ENCODE measurements at regions not wholly inside any gene's neighbourhood (a gene's known extent, or its start where the extent isn't known, plus 50 kb on each side); places are given as distances from the start of the nearest gene placed in this dataset.
"Not testable (repeated sequence)": the region's sequence is repeated elsewhere in the genome, so short reads cannot be mapped to it uniquely, and the experiment has no call there.

GRCh38 chr2:220823590-220823989 is 748.5 kb downstream of the EPHA4 start:
- H3K27me3 ChIP-seq (ENCODE audit: control insufficient read depth, insufficient read depth, low read length); H3K36me3 ChIP-seq (ENCODE audit: control insufficient read depth, insufficient read depth, low read length); H3K4me3 ChIP-seq (ENCODE audit: low read depth, low read length); H3K9me3 ChIP-seq (ENCODE audit: control insufficient read depth, insufficient read depth, low read length); H3K4me1 ChIP-seq (ENCODE audit: control insufficient read depth, insufficient read depth, low read length); H3K9ac ChIP-seq (ENCODE audit: low read depth, low read length): not testable (repeated sequence)

- no peaks in the 10 kb centered on the region for H3K4me1 ChIP-seq (ENCODE audit: control insufficient read depth, insufficient read depth, low read length)
- H3K27me3 ChIP-seq (ENCODE audit: control insufficient read depth, insufficient read depth, low read length) = no peaks in the 10 kb centered on the region
- no peaks in the 10 kb centered on the region for H3K9me3 ChIP-seq (ENCODE audit: control insufficient read depth, insufficient read depth, low read length)
- no peak overlapping the region for H3K4me3 ChIP-seq (ENCODE audit: low read depth, low read length)
- no peaks in the 10 kb centered on the region for H3K36me3 ChIP-seq (ENCODE audit: control insufficient read depth, insufficient read depth, low read length)
- H3K9ac ChIP-seq (ENCODE audit: low read depth, low read length) = no peak overlapping the region
Measured at GRCh38 chr2:220833446-220833845, 738.7 kb downstream of the EPHA4 start.

GRCh38 chr2:220835583-220835982 is 736.5 kb downstream of the EPHA4 start:
- Histone ChIP-seq H3K9ac (ENCODE audit: low read depth, low read length) (no peak overlapping the region), H3K4me3 (ENCODE audit: low read depth, low read length) (no peak overlapping the region), H3K9me3 (ENCODE audit: control insufficient read depth, insufficient read depth, low read length) (no peaks in the 10 kb centered on the region), H3K36me3 (ENCODE audit: control insufficient read depth, insufficient read depth, low read length) (no peaks in the 10 kb centered on the region), H3K27me3 (ENCODE audit: control insufficient read depth, insufficient read depth, low read length) (no peaks in the 10 kb centered on the region), H3K4me1 (ENCODE audit: control insufficient read depth, insufficient read depth, low read length) (no peaks in the 10 kb centered on the region)

GRCh38 chr2:220837226-220837625 is 734.9 kb downstream of the EPHA4 start:
- H3K9me3 ChIP-seq (ENCODE audit: control insufficient read depth, insufficient read depth, low read length) = no peaks in the 10 kb centered on the region

GRCh38 chr2:220842901-220843665 is 729.0 kb downstream of the EPHA4 start:
- no peaks in the 10 kb centered on the region for H3K27me3 ChIP-seq (ENCODE audit: control insufficient read depth, insufficient read depth, low read length)
- H3K9me3 ChIP-seq (ENCODE audit: control insufficient read depth, insufficient read depth, low read length) = no peaks in the 10 kb centered on the region
- H3K4me1 ChIP-seq (ENCODE audit: control insufficient read depth, insufficient read depth, low read length) = no peaks in the 10 kb centered on the region
- no peak overlapping the region for H3K9ac ChIP-seq (ENCODE audit: low read depth, low read length)
- no peak overlapping the region for H3K4me3 ChIP-seq (ENCODE audit: low read depth, low read length)
- H3K36me3 ChIP-seq (ENCODE audit: control insufficient read depth, insufficient read depth, low read length) = no peaks in the 10 kb centered on the region

More at GRCh38 chr2:220837226-220837625, 734.9 kb downstream of the EPHA4 start:
- Histone ChIP-seq H3K4me3 (ENCODE audit: low read depth, low read length) (no peak overlapping the region), H3K36me3 (ENCODE audit: control insufficient read depth, insufficient read depth, low read length) (no peaks in the 10 kb centered on the region), H3K4me1 (ENCODE audit: control insufficient read depth, insufficient read depth, low read length) (no peaks in the 10 kb centered on the region), H3K27me3 (ENCODE audit: control insufficient read depth, insufficient read depth, low read length) (no peaks in the 10 kb centered on the region), H3K9ac (ENCODE audit: low read depth, low read length) (no peak overlapping the region)

- Histone ChIP-seq H3K9ac (ENCODE audit: low read depth, low read length) (no peak overlapping the region), H3K4me1 (ENCODE audit: control insufficient read depth, insufficient read depth, low read length) (no peaks in the 10 kb centered on the region), H3K36me3 (ENCODE audit: control insufficient read depth, insufficient read depth, low read length) (no peaks in the 10 kb centered on the region), H3K27me3 (ENCODE audit: control insufficient read depth, insufficient read depth, low read length) (no peaks in the 10 kb centered on the region), H3K4me3 (ENCODE audit: low read depth, low read length) (no peak overlapping the region), H3K9me3 (ENCODE audit: control insufficient read depth, insufficient read depth, low read length) (no peaks in the 10 kb centered on the region)
Measured at GRCh38 chr2:220845766-220846273, 726.3 kb downstream of the EPHA4 start.

- H3K9me3 ChIP-seq (ENCODE audit: control insufficient read depth, insufficient read depth, low read length) = no peaks in the 10 kb centered on the region
- no peaks in the 10 kb centered on the region for H3K36me3 ChIP-seq (ENCODE audit: control insufficient read depth, insufficient read depth, low read length)
- no peak overlapping the region for H3K9ac ChIP-seq (ENCODE audit: low read depth, low read length)
- no peaks in the 10 kb centered on the region for H3K27me3 ChIP-seq (ENCODE audit: control insufficient read depth, insufficient read depth, low read length)
- no peaks in the 10 kb centered on the region for H3K4me1 ChIP-seq (ENCODE audit: control insufficient read depth, insufficient read depth, low read length)
- H3K4me3 ChIP-seq (ENCODE audit: low read depth, low read length) = no peak overlapping the region
Measured at GRCh38 chr2:220847006-220847405, 725.1 kb downstream of the EPHA4 start.

- no peaks in the 10 kb centered on the region for H3K4me1 ChIP-seq (ENCODE audit: control insufficient read depth, insufficient read depth, low read length)
- H3K9me3 ChIP-seq (ENCODE audit: control insufficient read depth, insufficient read depth, low read length) = no peaks in the 10 kb centered on the region
- no peaks in the 10 kb centered on the region for H3K27me3 ChIP-seq (ENCODE audit: control insufficient read depth, insufficient read depth, low read length)
- H3K9ac ChIP-seq (ENCODE audit: low read depth, low read length) = no peak overlapping the region
- no peak overlapping the region for H3K4me3 ChIP-seq (ENCODE audit: low read depth, low read length)
- H3K36me3 ChIP-seq (ENCODE audit: control insufficient read depth, insufficient read depth, low read length) = no peaks in the 10 kb centered on the region
Measured at GRCh38 chr2:220847589-220847988, 724.5 kb downstream of the EPHA4 start.

- H3K27me3 ChIP-seq (ENCODE audit: control insufficient read depth, insufficient read depth, low read length) = no peaks in the 10 kb centered on the region
- H3K9ac ChIP-seq (ENCODE audit: low read depth, low read length) = no peak overlapping the region
- H3K9me3 ChIP-seq (ENCODE audit: control insufficient read depth, insufficient read depth, low read length) = no peaks in the 10 kb centered on the region
- H3K4me3 ChIP-seq (ENCODE audit: low read depth, low read length) = no peak overlapping the region
- no peaks in the 10 kb centered on the region for H3K36me3 ChIP-seq (ENCODE audit: control insufficient read depth, insufficient read depth, low read length)
- no peaks in the 10 kb centered on the region for H3K4me1 ChIP-seq (ENCODE audit: control insufficient read depth, insufficient read depth, low read length)
Measured at GRCh38 chr2:220849433-220849832, 722.7 kb downstream of the EPHA4 start.

GRCh38 chr2:220850116-220850515 is 722.0 kb downstream of the EPHA4 start:
- no peaks in the 10 kb centered on the region for H3K27me3 ChIP-seq (ENCODE audit: control insufficient read depth, insufficient read depth, low read length)
- no peak overlapping the region for H3K4me3 ChIP-seq (ENCODE audit: low read depth, low read length)
- no peak overlapping the region for H3K9ac ChIP-seq (ENCODE audit: low read depth, low read length)
- H3K4me1 ChIP-seq (ENCODE audit: control insufficient read depth, insufficient read depth, low read length) = no peaks in the 10 kb centered on the region
- no peaks in the 10 kb centered on the region for H3K9me3 ChIP-seq (ENCODE audit: control insufficient read depth, insufficient read depth, low read length)
- H3K36me3 ChIP-seq (ENCODE audit: control insufficient read depth, insufficient read depth, low read length) = no peaks in the 10 kb centered on the region

- Histone ChIP-seq H3K4me3 (ENCODE audit: low read depth, low read length) (no peak overlapping the region), H3K9ac (ENCODE audit: low read depth, low read length) (no peak overlapping the region), H3K9me3 (ENCODE audit: control insufficient read depth, insufficient read depth, low read length) (no peaks in the 10 kb centered on the region), H3K36me3 (ENCODE audit: control insufficient read depth, insufficient read depth, low read length) (no peaks in the 10 kb centered on the region), H3K4me1 (ENCODE audit: control insufficient read depth, insufficient read depth, low read length) (no peaks in the 10 kb centered on the region), H3K27me3 (ENCODE audit: control insufficient read depth, insufficient read depth, low read length) (no peaks in the 10 kb centered on the region)
Measured at GRCh38 chr2:220855296-220855695, 716.8 kb downstream of the EPHA4 start.

- H3K27me3 ChIP-seq (ENCODE audit: control insufficient read depth, insufficient read depth, low read length) = no peaks in the 10 kb centered on the region
- H3K36me3 ChIP-seq (ENCODE audit: control insufficient read depth, insufficient read depth, low read length) = no peaks in the 10 kb centered on the region
- no peaks in the 10 kb centered on the region for H3K4me1 ChIP-seq (ENCODE audit: control insufficient read depth, insufficient read depth, low read length)
- H3K4me3 ChIP-seq (ENCODE audit: low read depth, low read length) = no peak overlapping the region
- H3K9ac ChIP-seq (ENCODE audit: low read depth, low read length) = no peak overlapping the region
- no peaks in the 10 kb centered on the region for H3K9me3 ChIP-seq (ENCODE audit: control insufficient read depth, insufficient read depth, low read length)
Measured at GRCh38 chr2:220856486-220856885, 715.6 kb downstream of the EPHA4 start.
